C4-2B (cell line): ENCODE measurements at regions not wholly inside any gene's neighbourhood (a gene's known extent, or its start where the extent isn't known, plus 50 kb on each side); places are given as distances from the start of the nearest gene placed in this dataset.

Source experiments
- ZFX ChIP-seq: fragments of 450-650 bp; IDR thresholded peaks from 2 replicates; pipeline ENCODE4 v1.6.1; 2017
- TF ChIP-seq, protein P1 (sequence below): fragments of 450-650 bp; conservative IDR thresholded peaks from 2 replicates; pipeline ENCODE4 v1.5.1; 2017; ENCODE audit warnings: mild to moderate bottlenecking

DNA sequence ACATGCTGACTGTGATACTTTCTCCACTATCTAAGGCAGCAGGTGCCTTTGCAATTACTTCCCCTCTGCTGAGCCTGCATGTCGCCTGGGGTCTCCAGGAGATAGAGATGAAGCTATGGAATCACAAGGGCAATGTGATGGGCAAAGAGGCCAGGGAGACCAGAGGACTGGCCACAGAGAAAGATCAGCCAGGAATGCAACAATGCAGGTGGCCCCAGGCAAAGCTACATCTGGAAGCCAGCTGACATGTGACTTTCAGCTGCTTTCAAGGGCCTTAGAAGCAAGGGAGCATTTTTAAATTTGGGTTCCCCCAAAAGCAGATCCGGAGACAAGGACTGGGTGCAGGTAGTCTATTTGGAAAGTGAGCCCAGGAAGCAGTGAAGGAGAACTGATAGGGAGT is 107.9 kb upstream of the SRSF6 start:
- TF ChIP-seq, protein P1, sequence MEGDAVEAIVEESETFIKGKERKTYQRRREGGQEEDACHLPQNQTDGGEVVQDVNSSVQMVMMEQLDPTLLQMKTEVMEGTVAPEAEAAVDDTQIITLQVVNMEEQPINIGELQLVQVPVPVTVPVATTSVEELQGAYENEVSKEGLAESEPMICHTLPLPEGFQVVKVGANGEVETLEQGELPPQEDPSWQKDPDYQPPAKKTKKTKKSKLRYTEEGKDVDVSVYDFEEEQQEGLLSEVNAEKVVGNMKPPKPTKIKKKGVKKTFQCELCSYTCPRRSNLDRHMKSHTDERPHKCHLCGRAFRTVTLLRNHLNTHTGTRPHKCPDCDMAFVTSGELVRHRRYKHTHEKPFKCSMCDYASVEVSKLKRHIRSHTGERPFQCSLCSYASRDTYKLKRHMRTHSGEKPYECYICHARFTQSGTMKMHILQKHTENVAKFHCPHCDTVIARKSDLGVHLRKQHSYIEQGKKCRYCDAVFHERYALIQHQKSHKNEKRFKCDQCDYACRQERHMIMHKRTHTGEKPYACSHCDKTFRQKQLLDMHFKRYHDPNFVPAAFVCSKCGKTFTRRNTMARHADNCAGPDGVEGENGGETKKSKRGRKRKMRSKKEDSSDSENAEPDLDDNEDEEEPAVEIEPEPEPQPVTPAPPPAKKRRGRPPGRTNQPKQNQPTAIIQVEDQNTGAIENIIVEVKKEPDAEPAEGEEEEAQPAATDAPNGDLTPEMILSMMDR = no peak
- no peak for TF ChIP-seq ZFX
